HEK293T (cell line): ENCODE measurements at regions not wholly inside any gene's neighbourhood (a gene's known extent, or its start where the extent isn't known, plus 50 kb on each side); places are given as distances from the start of the nearest gene placed in this dataset.

Experiments used
- CTCF ChIA-PET: fragments of 350-600 bp; formaldehyde crosslinking; extraction: SDS; loops from one replicate; lab custom pipeline; 2021; ENCODE audit warnings: antibody characterized with exemption, inconsistent platforms; lab: Yijun Ruan, JAX
- POLR2A ChIA-PET: fragments of 350-600 bp; formaldehyde crosslinking; extraction: SDS; loops from one replicate; lab custom pipeline; 2020; ENCODE audit warnings: antibody characterized with exemption, inconsistent platforms; lab: Yijun Ruan, JAX
- DNase-seq: peaks from one replicate; pipeline ENCODE4 v3.0.0; 2012; ENCODE audit warnings: mixed read lengths; ENCODE audit errors: extremely low spot score
- ARNT ChIP-seq: fragments of 450-650 bp; IDR thresholded peaks from 2 replicates; pipeline ENCODE4 v1.6.1; 2017; ENCODE audit warnings: mild to moderate bottlenecking
- BHLHE40 ChIP-seq: fragments of 450-650 bp; IDR thresholded peaks from 2 replicates; pipeline ENCODE4 v1.6.1; 2016; ENCODE audit warnings: mild to moderate bottlenecking, moderate library complexity, borderline replicate concordance
- CTBP1 ChIP-seq: fragments of 450-650 bp; IDR thresholded peaks from 2 replicates; pipeline ENCODE4 v1.6.1; 2016; ENCODE audit warnings: borderline replicate concordance
- ELF4 ChIP-seq: fragments of 450-650 bp; IDR thresholded peaks from 2 replicates; pipeline ENCODE4 v1.6.1; 2017; ENCODE audit warnings: antibody characterized with exemption
- FOXA1 ChIP-seq: fragments of 450-650 bp; IDR thresholded peaks from 2 replicates; pipeline ENCODE4 v1.6.1; 2016; ENCODE audit warnings: mild to moderate bottlenecking
- FOXK2 ChIP-seq: fragments of 450-650 bp; IDR thresholded peaks from 2 replicates; pipeline ENCODE4 v1.6.1; 2016; ENCODE audit warnings: mild to moderate bottlenecking
- FOXM1 ChIP-seq: fragments of 450-650 bp; IDR thresholded peaks from 2 replicates; pipeline ENCODE4 v1.6.1; 2017; ENCODE audit warnings: mild to moderate bottlenecking, borderline replicate concordance
- HDGF ChIP-seq: fragments of 450-650 bp; IDR thresholded peaks from 2 replicates; pipeline ENCODE4 v1.6.1; 2017; ENCODE audit warnings: antibody characterized with exemption, borderline replicate concordance
- L3MBTL2 ChIP-seq: fragments of 450-650 bp; conservative IDR thresholded peaks from 2 replicates; pipeline ENCODE4 v1.6.1; 2016; ENCODE audit warnings: mild to moderate bottlenecking
- LEF1 ChIP-seq: fragments of 450-650 bp; IDR thresholded peaks from 2 replicates; pipeline ENCODE4 v1.6.1; 2017; ENCODE audit warnings: mild to moderate bottlenecking, borderline replicate concordance
- NFRKB ChIP-seq: fragments of 450-650 bp; IDR thresholded peaks from 2 replicates; pipeline ENCODE4 v1.6.1; 2016; ENCODE audit warnings: mild to moderate bottlenecking, moderate library complexity
- PKNOX1 ChIP-seq: fragments of 450-650 bp; IDR thresholded peaks from 2 replicates; pipeline ENCODE4 v1.6.1; 2016
- SP1 ChIP-seq: fragments of 450-650 bp; IDR thresholded peaks from 2 replicates; pipeline ENCODE4 v1.6.1; 2017
- SUZ12 ChIP-seq: fragments of 450-650 bp; IDR thresholded peaks from 2 replicates; pipeline ENCODE4 v1.6.1; 2016; ENCODE audit warnings: mild to moderate bottlenecking
- TARDBP ChIP-seq: fragments of 450-650 bp; IDR thresholded peaks from 2 replicates; pipeline ENCODE4 v1.6.1; 2016
- ZNF384 ChIP-seq: fragments of 450-650 bp; IDR thresholded peaks from 2 replicates; pipeline ENCODE4 v1.6.1; 2016

- TF ChIP-seq BHLHE40 = no peak
- TF ChIP-seq TARDBP = no peak
- TF ChIP-seq FOXA1 = no peak
- no peak for TF ChIP-seq ZNF384
- no peak for TF ChIP-seq CTBP1
- TF ChIP-seq ARNT = no peak
- TF ChIP-seq HDGF = no peak
- no peak for TF ChIP-seq L3MBTL2
- no peak for TF ChIP-seq PKNOX1
- TF ChIP-seq FOXM1 = no peak
- no peak for TF ChIP-seq SP1
- no peak for TF ChIP-seq NFRKB
- TF ChIP-seq LEF1 = no peak
- DNase-seq = no peak
- POLR2A ChIA-PET = no interaction called here
- CTCF ChIA-PET = no interaction called here
Measured at GRCh38 chr3:158958873-158959272, 157.0 kb downstream of the MFSD1 start.

- TF ChIP-seq PKNOX1 (no peak), FOXK2 (no peak), TARDBP (no peak), FOXM1 (no peak)
- no peak for DNase-seq
- ChIA-PET POLR2A (no interaction called here), CTCF (no interaction called here)
Measured at GRCh38 chr3:158961471-158961870, 159.6 kb downstream of the MFSD1 start.

GRCh38 chr3:158961911-158962310 lies 160.1 kb downstream of the MFSD1 start:
- ChIA-PET POLR2A (no interaction called here), CTCF (no interaction called here)
- TF ChIP-seq LEF1 (no peak), ZNF384 (no peak)
- no peak for DNase-seq

- no peak for TF ChIP-seq TARDBP
- no peak for TF ChIP-seq HDGF
- TF ChIP-seq NFRKB = no peak
- TF ChIP-seq ZNF384 = no peak
- DNase-seq = no peak
- ChIA-PET CTCF (no interaction called here), POLR2A (no interaction called here)
Measured at GRCh38 chr3:158970006-158970405, 168.2 kb downstream of the MFSD1 start.

GRCh38 chr3:158974904-158975303 lies 173.1 kb downstream of the MFSD1 start:
- POLR2A ChIA-PET = no interaction called here
- CTCF ChIA-PET = no interaction called here
- TF ChIP-seq SUZ12 = no peak
- TF ChIP-seq HDGF = no peak
- TF ChIP-seq LEF1 = no peak
- TF ChIP-seq FOXK2 = no peak
- no peak for TF ChIP-seq TARDBP
- no peak for TF ChIP-seq ARNT
- TF ChIP-seq SP1 = no peak
- no peak for TF ChIP-seq BHLHE40
- TF ChIP-seq FOXA1 = no peak
- no peak for TF ChIP-seq L3MBTL2
- no peak for TF ChIP-seq CTBP1
- no peak for TF ChIP-seq FOXM1
- TF ChIP-seq ELF4 = no peak
- no peak for TF ChIP-seq PKNOX1
- no peak for TF ChIP-seq NFRKB
- no peak for TF ChIP-seq ZNF384
- no peak for DNase-seq

GRCh38 chr3:158976966-158977365 lies 175.1 kb downstream of the MFSD1 start:
- ChIA-PET POLR2A (no interaction called here), CTCF (no interaction called here)
- TF ChIP-seq CTBP1 (no peak), FOXK2 (no peak), NFRKB (no peak), L3MBTL2 (no peak)
- no peak for DNase-seq

GRCh38 chr3:158977497-158977896 lies 175.6 kb downstream of the MFSD1 start:
- DNase-seq = no peak
- POLR2A ChIA-PET = no interaction called here
- CTCF ChIA-PET = no interaction called here
- TF ChIP-seq ZNF384 (no peak), SP1 (no peak), BHLHE40 (no peak), L3MBTL2 (no peak), TARDBP (no peak), HDGF (no peak), LEF1 (no peak)
